ENCODE measurements at regions not wholly inside any gene's neighbourhood (a gene's known extent, or its start where the extent isn't known, plus 50 kb on each side); places are given as distances from the start of the nearest gene placed in this dataset.
"Not testable (repeated sequence)": the region's sequence is repeated elsewhere in the genome, so short reads cannot be mapped to it uniquely, and the experiment has no call there.

DNA sequence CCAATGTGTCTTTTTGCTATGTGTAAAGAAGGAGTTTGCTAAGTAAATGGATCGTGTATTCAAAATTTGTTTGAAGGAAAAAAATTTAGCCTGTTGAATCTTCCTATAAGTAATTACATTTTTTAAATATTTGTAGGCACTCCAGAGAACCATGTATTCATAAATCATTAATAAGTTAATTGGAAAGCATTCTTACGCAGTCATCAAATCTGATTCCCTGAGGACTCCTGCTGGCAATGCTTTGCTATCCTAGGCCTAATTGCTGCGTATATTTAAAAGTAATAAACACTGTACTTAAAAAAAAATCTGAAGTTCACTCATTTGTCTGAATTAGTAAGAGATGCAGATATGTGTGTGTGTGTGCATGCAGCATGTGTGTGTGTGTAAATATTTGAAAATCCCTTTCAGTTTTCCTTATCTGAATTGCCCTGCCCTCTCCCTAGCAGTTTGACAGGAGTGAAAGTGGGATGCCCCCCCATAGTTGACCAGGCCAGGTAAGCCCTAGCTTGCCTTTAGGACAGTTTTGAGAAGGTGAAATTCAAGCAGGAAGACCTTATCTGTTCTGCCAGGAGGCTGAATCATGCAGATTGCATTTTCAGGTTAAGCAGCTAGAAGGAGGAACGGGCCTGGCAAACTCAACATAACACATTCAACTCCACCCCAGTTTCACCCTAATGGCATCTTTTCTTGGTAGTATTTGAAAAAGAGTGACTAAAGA is 81.2 kb upstream of the DNAH5 start:
- no peak overlapping the region for H2BK120ac ChIP-seq (ENCODE audit: low read depth, low read length)
- H3K27me3 ChIP-seq (ENCODE audit: control insufficient read depth in 1 of 2, insufficient read depth in 1 of 2, low read length in 2 of 2) = no peaks in the 10 kb centered on the region
- H3K23ac ChIP-seq (ENCODE audit: low read length in 2 of 2) = no peak overlapping the region
- no peak overlapping the region for H4K91ac ChIP-seq (ENCODE audit: low read length)
- WGBS = no CpG with 5 or more reads among the region's 4 CpGs
- H2BK5ac ChIP-seq (ENCODE audit: low read depth, low read length, poor library complexity, severe bottlenecking) = no peak overlapping the region
- H3K4me1 ChIP-seq (ENCODE audit: control insufficient read depth, insufficient read depth, low read depth, low read length) = peaks cover 2% of the 10 kb centered on the region
- H2AFZ ChIP-seq (ENCODE audit: low read depth, low read length) = no peak overlapping the region
- no peak overlapping the region for H3K27ac ChIP-seq (ENCODE audit: low read length, poor library complexity, severe bottlenecking)
- H3K18ac ChIP-seq (ENCODE audit: low read depth in 1 of 2, low read length in 2 of 2) = no peak overlapping the region
- H3K9ac ChIP-seq (ENCODE audit: low read length) = no peak overlapping the region
- peak overlapping the region; percentile 93 for H2AK5ac ChIP-seq (ENCODE audit: low read length, severe bottlenecking)
- H2BK15ac ChIP-seq (ENCODE audit: low read depth, poor library complexity, severe bottlenecking) = no peak overlapping the region
- no peak overlapping the region for H3K14ac ChIP-seq (ENCODE audit: low read length in 2 of 2)
- H3K4me2 ChIP-seq (ENCODE audit: low read length, poor library complexity, severe bottlenecking) = no peak overlapping the region
- H3K4me3 ChIP-seq (ENCODE audit: insufficient read depth in 1 of 2, low read depth in 1 of 2, low read length in 2 of 2) = no peak overlapping the region
- no peak for DNase-seq
- H3K4ac ChIP-seq (ENCODE audit: low read depth in 1 of 2, low read length in 2 of 2) = no peak overlapping the region
- no peaks in the 10 kb centered on the region for H3K9me3 ChIP-seq (ENCODE audit: control insufficient read depth, low read length)
- no peak overlapping the region for H4K8ac ChIP-seq (ENCODE audit: low read length)
- no peaks in the 10 kb centered on the region for H3K79me1 ChIP-seq (replicated peaks; ENCODE audit: low read length, poor library complexity, severe bottlenecking)
- peak overlapping the region in 1 of 2 experiments; percentile 6 for H2BK12ac ChIP-seq (ENCODE audit: low read length in 2 of 2)
- H3K36me3 ChIP-seq (ENCODE audit: control insufficient read depth in 1 of 2, insufficient read depth in 2 of 2, low read depth in 1 of 2, low read length in 2 of 2) = no peaks in the 10 kb centered on the region

GRCh38 chr5:14022971-14023370 is 78.5 kb upstream of the DNAH5 start:
- no peak overlapping the region for H2BK120ac ChIP-seq (ENCODE audit: low read depth, low read length)
- H4K8ac ChIP-seq (ENCODE audit: low read length) = no peak overlapping the region
- no peak overlapping the region for H3K14ac ChIP-seq (ENCODE audit: low read length in 2 of 2)
- 93% methylated on average over 3 of the region's 3 CpGs for WGBS
- H2BK5ac ChIP-seq (ENCODE audit: low read depth, low read length, poor library complexity, severe bottlenecking) = no peak overlapping the region
- peaks cover 2% of the 10 kb centered on the region for H3K4me1 ChIP-seq (ENCODE audit: control insufficient read depth, insufficient read depth, low read depth, low read length)
- H2BK12ac ChIP-seq (ENCODE audit: low read length in 2 of 2) = no peak overlapping the region
- H2AK5ac ChIP-seq (ENCODE audit: low read length, severe bottlenecking) = no peak overlapping the region
- no peak overlapping the region for H3K4ac ChIP-seq (ENCODE audit: low read depth in 1 of 2, low read length in 2 of 2)
- no peak for DNase-seq
- no peaks in the 10 kb centered on the region for H3K27me3 ChIP-seq (ENCODE audit: control insufficient read depth in 1 of 2, insufficient read depth in 1 of 2, low read length in 2 of 2)
- no peak overlapping the region for H3K27ac ChIP-seq (ENCODE audit: low read length, poor library complexity, severe bottlenecking)
- H3K18ac ChIP-seq (ENCODE audit: low read depth in 1 of 2, low read length in 2 of 2) = no peak overlapping the region
- no peaks in the 10 kb centered on the region for H3K36me3 ChIP-seq (ENCODE audit: control insufficient read depth in 1 of 2, insufficient read depth in 2 of 2, low read depth in 1 of 2, low read length in 2 of 2)
- no peak overlapping the region for H4K91ac ChIP-seq (ENCODE audit: low read length)
- no peak overlapping the region for H3K9ac ChIP-seq (ENCODE audit: low read length)
- no peaks in the 10 kb centered on the region for H3K9me3 ChIP-seq (ENCODE audit: control insufficient read depth, low read length)
- no peak overlapping the region for H2BK15ac ChIP-seq (ENCODE audit: low read depth, poor library complexity, severe bottlenecking)
- H3K23ac ChIP-seq (ENCODE audit: low read length in 2 of 2) = no peak overlapping the region
- no peak overlapping the region for H2AFZ ChIP-seq (ENCODE audit: low read depth, low read length)
- no peak overlapping the region for H3K4me2 ChIP-seq (ENCODE audit: low read length, poor library complexity, severe bottlenecking)
- no peak overlapping the region for H3K4me3 ChIP-seq (ENCODE audit: insufficient read depth in 1 of 2, low read depth in 1 of 2, low read length in 2 of 2)
- H3K79me1 ChIP-seq (replicated peaks; ENCODE audit: low read length, poor library complexity, severe bottlenecking) = no peaks in the 10 kb centered on the region

GRCh38 chr5:14020944-14021343 is 76.5 kb upstream of the DNAH5 start:
- H2AK5ac ChIP-seq (ENCODE audit: low read length, severe bottlenecking); H2AFZ ChIP-seq (ENCODE audit: low read depth, low read length); H3K79me1 ChIP-seq (replicated peaks; ENCODE audit: low read length, poor library complexity, severe bottlenecking); H3K4me1 ChIP-seq (ENCODE audit: control insufficient read depth, insufficient read depth, low read depth, low read length); H3K4ac ChIP-seq (ENCODE audit: low read depth in 1 of 2, low read length in 2 of 2); H3K36me3 ChIP-seq (ENCODE audit: control insufficient read depth in 1 of 2, insufficient read depth in 2 of 2, low read depth in 1 of 2, low read length in 2 of 2); H4K91ac ChIP-seq (ENCODE audit: low read length); H3K27ac ChIP-seq (ENCODE audit: low read length, poor library complexity, severe bottlenecking); H3K23ac ChIP-seq (ENCODE audit: low read length in 2 of 2); H2BK12ac ChIP-seq (ENCODE audit: low read length in 2 of 2); H3K4me2 ChIP-seq (ENCODE audit: low read length, poor library complexity, severe bottlenecking); H3K27me3 ChIP-seq (ENCODE audit: control insufficient read depth in 1 of 2, insufficient read depth in 1 of 2, low read length in 2 of 2); H2BK5ac ChIP-seq (ENCODE audit: low read depth, low read length, poor library complexity, severe bottlenecking); H3K9me3 ChIP-seq (ENCODE audit: control insufficient read depth, low read length); DNase-seq; H2BK120ac ChIP-seq (ENCODE audit: low read depth, low read length); H3K18ac ChIP-seq (ENCODE audit: low read depth in 1 of 2, low read length in 2 of 2); H3K4me3 ChIP-seq (ENCODE audit: insufficient read depth in 1 of 2, low read depth in 1 of 2, low read length in 2 of 2); H3K9ac ChIP-seq (ENCODE audit: low read length); H2BK15ac ChIP-seq (ENCODE audit: low read depth, poor library complexity, severe bottlenecking); H3K14ac ChIP-seq (ENCODE audit: low read length in 2 of 2); H4K8ac ChIP-seq (ENCODE audit: low read length): not testable (repeated sequence)
- WGBS = no CpG with 5 or more reads among the region's 4 CpGs

DNA sequence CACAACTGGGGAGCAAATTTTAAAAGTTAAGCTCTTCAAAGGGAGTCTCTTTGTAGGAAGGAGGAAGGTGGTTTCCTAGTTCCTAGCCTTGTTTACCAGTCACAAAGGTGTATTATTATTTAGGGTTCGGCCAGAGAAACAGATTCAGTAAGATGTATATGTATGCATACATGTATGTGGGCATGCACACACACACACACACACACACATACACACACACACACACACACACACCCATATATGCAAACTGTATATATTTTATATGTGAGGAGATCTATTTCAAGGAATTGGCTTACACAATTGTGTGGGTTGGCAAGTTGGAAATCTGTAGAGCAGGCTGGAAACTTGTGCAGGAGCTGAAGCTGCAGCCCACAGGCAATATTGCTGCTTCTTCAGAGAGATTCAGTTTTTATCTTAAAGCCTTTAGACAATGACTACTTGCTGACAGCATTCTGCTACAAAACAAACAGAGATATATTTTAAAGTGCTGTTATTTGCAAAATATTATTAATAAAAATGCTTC is 75.3 kb upstream of the DNAH5 start:
- no peak for DNase-seq
- no peaks in the 10 kb centered on the region for H3K27me3 ChIP-seq (ENCODE audit: control insufficient read depth in 1 of 2, insufficient read depth in 1 of 2, low read length in 2 of 2)
- H2BK5ac ChIP-seq (ENCODE audit: low read depth, low read length, poor library complexity, severe bottlenecking) = no peak overlapping the region
- H3K4ac ChIP-seq (ENCODE audit: low read depth in 1 of 2, low read length in 2 of 2) = no peak overlapping the region
- no peak overlapping the region for H2BK12ac ChIP-seq (ENCODE audit: low read length in 2 of 2)
- H3K14ac ChIP-seq (ENCODE audit: low read length in 2 of 2) = no peak overlapping the region
- H4K91ac ChIP-seq (ENCODE audit: low read length) = no peak overlapping the region
- no peak overlapping the region for H2BK120ac ChIP-seq (ENCODE audit: low read depth, low read length)
- no peak overlapping the region for H2AFZ ChIP-seq (ENCODE audit: low read depth, low read length)
- H3K27ac ChIP-seq (ENCODE audit: low read length, poor library complexity, severe bottlenecking) = no peak overlapping the region
- H3K36me3 ChIP-seq (ENCODE audit: control insufficient read depth in 1 of 2, insufficient read depth in 2 of 2, low read depth in 1 of 2, low read length in 2 of 2) = no peaks in the 10 kb centered on the region
- H3K9ac ChIP-seq (ENCODE audit: low read length) = no peak overlapping the region
- H3K4me3 ChIP-seq (ENCODE audit: insufficient read depth in 1 of 2, low read depth in 1 of 2, low read length in 2 of 2) = no peak overlapping the region
- H2AK5ac ChIP-seq (ENCODE audit: low read length, severe bottlenecking) = no peak overlapping the region
- WGBS = no CpG with 5 or more reads among the region's 1 CpG
- no peak overlapping the region for H3K23ac ChIP-seq (ENCODE audit: low read length in 2 of 2)
- H3K9me3 ChIP-seq (ENCODE audit: control insufficient read depth, low read length) = no peaks in the 10 kb centered on the region
- H2BK15ac ChIP-seq (ENCODE audit: low read depth, poor library complexity, severe bottlenecking) = no peak overlapping the region
- no peaks in the 10 kb centered on the region for H3K79me1 ChIP-seq (replicated peaks; ENCODE audit: low read length, poor library complexity, severe bottlenecking)
- H3K18ac ChIP-seq (ENCODE audit: low read depth in 1 of 2, low read length in 2 of 2) = no peak overlapping the region
- no peaks in the 10 kb centered on the region for H3K4me1 ChIP-seq (ENCODE audit: control insufficient read depth, insufficient read depth, low read depth, low read length)
- H3K4me2 ChIP-seq (ENCODE audit: low read length, poor library complexity, severe bottlenecking) = no peak overlapping the region
- H4K8ac ChIP-seq (ENCODE audit: low read length) = no peak overlapping the region

Measured in mesenchymal stem cell (in vitro differentiated cells and primary cell).